Osteoblast (primary cell): ENCODE measurements at regions not wholly inside any gene's neighbourhood (a gene's known extent, or its start where the extent isn't known, plus 50 kb on each side); places are given as distances from the start of the nearest gene placed in this dataset.

Experiments
- DNase-seq: peaks from one replicate; pipeline ENCODE4 v3.0.0; 2011; ENCODE audit warnings: low spot score, mixed read lengths; ENCODE audit not compliant: insufficient read length; ENCODE audit errors: missing footprints
- H2AFZ ChIP-seq: 2 replicates; pipeline ENCODE4 v1.6.0; 2011; ENCODE audit warnings: mild to moderate bottlenecking, low read length
- H3K27ac ChIP-seq: 2 replicates; pipeline ENCODE4 v1.5.1; 2011; ENCODE audit warnings: mild to moderate bottlenecking, low read depth, low read length, moderate library complexity
- H3K27me3 ChIP-seq: 2 replicates; pipeline ENCODE4 v1.6.0; 2012; ENCODE audit warnings: mild to moderate bottlenecking, control low read depth, inconsistent platforms, low read length, moderate library complexity; ENCODE audit not compliant: insufficient read depth
- H3K36me3 ChIP-seq: 2 replicates; pipeline ENCODE4 v1.5.1; 2011; ENCODE audit warnings: mild to moderate bottlenecking, low read length, control low read depth, moderate library complexity; ENCODE audit not compliant: insufficient read depth
- H3K4me1 ChIP-seq: 2 replicates; pipeline ENCODE4 v1.5.1; 2011; ENCODE audit warnings: mild to moderate bottlenecking, low read length, control low read depth, moderate library complexity; ENCODE audit not compliant: insufficient read depth
- H3K4me2 ChIP-seq: 2 replicates; pipeline ENCODE4 v1.6.0; 2011; ENCODE audit warnings: mild to moderate bottlenecking, low read length; ENCODE audit not compliant: insufficient read depth
- H3K4me3 ChIP-seq: fragments of 200-600 bp; sonication (generic); 3 replicates; pipeline ENCODE4 v1.5.1; 2012; ENCODE audit warnings: mild to moderate bottlenecking, low read length, inconsistent platforms; ENCODE audit not compliant: insufficient read depth
- H3K79me2 ChIP-seq: 2 replicates; pipeline ENCODE4 v1.6.0; 2012; ENCODE audit warnings: mild to moderate bottlenecking, low read length, control low read depth, inconsistent platforms; ENCODE audit not compliant: insufficient read depth
- H3K9me3 ChIP-seq: 2 replicates; pipeline ENCODE4 v1.5.1; 2011; ENCODE audit warnings: low read depth, low read length, control low read depth
- H4K20me1 ChIP-seq: 2 replicates; pipeline ENCODE4 v1.6.0; 2012; ENCODE audit warnings: mild to moderate bottlenecking, low read length, control low read depth; ENCODE audit not compliant: insufficient read depth
- CTCF ChIP-seq: IDR thresholded peaks from 2 replicates; pipeline ENCODE4 v1.5.1; 2011; ENCODE audit warnings: mild to moderate bottlenecking, low read depth, low read length, moderate library complexity; ENCODE audit errors: extremely low read depth

GRCh38 chr10:88157981-88158465 lies 294.6 kb downstream of the PTEN start:
- Histone ChIP-seq H3K79me2 (no peaks in the 10 kb centered on the region), H3K4me3 (peak overlapping the region; percentile 8)

DNA sequence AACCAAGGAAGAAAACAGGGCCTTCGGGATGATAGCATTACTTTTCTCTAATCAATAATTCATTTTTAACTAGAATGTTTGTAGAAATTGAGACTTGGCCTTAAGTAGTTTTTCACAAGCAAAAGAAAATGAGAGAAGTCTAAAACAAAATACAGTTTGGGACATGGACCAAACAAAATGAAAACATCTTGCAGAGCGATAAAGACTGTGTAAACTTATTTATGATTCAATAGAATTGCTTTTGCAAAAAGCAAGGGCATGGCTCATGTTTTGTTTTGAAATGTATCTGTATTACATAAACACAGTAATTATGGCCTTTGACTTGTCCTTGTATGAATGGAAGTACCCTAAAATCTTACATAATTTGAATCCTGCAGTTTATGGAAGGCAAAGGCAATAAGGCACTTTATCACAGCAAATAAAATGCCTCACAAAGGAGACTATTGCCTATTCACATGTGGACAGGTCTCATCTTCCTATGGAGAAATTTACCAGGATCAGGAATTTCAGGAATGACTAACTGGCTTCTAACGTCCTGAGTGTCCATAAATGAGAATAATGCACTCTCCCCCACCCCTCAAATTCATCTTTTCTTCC lies 295.2 kb downstream of the PTEN start:
- Histone ChIP-seq H3K36me3 (no peaks in the 10 kb centered on the region), H3K9me3 (no peaks in the 10 kb centered on the region), H3K4me2 (peak overlapping the region; percentile 66), H3K4me1 (peaks cover 38% of the 10 kb centered on the region), H3K27ac (peak overlapping the region; percentile 37), H3K27me3 (no peaks in the 10 kb centered on the region), H4K20me1 (no peaks in the 10 kb centered on the region), H2AFZ (peak overlapping the region; percentile 49), H3K4me3 (no peak overlapping the region), H3K79me2 (no peaks in the 10 kb centered on the region)
- no peak for DNase-seq
- no peak for TF ChIP-seq CTCF

More at GRCh38 chr10:88157981-88158465, 294.6 kb downstream of the PTEN start:
- Histone ChIP-seq H3K4me1 (peaks cover 43% of the 10 kb centered on the region), H3K9me3 (no peaks in the 10 kb centered on the region), H3K27me3 (no peaks in the 10 kb centered on the region), H3K4me2 (peak overlapping the region; percentile 66), H3K36me3 (no peaks in the 10 kb centered on the region), H4K20me1 (no peaks in the 10 kb centered on the region), H3K27ac (peak overlapping the region; percentile 37), H2AFZ (no peak overlapping the region)
- DNase-seq: peak; percentile 61
- TF ChIP-seq CTCF: no peak

GRCh38 chr10:88159127-88159829 lies 295.9 kb downstream of the PTEN start:
- TF ChIP-seq CTCF: no peak
- Histone ChIP-seq H3K36me3 (no peaks in the 10 kb centered on the region), H2AFZ (peak overlapping the region; percentile 49), H4K20me1 (no peaks in the 10 kb centered on the region), H3K27ac (peak overlapping the region; percentile 37), H3K4me1 (peaks cover 38% of the 10 kb centered on the region), H3K79me2 (no peaks in the 10 kb centered on the region), H3K27me3 (no peaks in the 10 kb centered on the region), H3K4me3 (no peak overlapping the region), H3K9me3 (no peaks in the 10 kb centered on the region), H3K4me2 (no peak overlapping the region)
- DNase-seq: no peak

GRCh38 chr10:88161070-88161469 lies 297.6 kb downstream of the PTEN start:
- no peaks in the 10 kb centered on the region for H3K27me3 ChIP-seq
- H3K9me3 ChIP-seq: no peaks in the 10 kb centered on the region
- TF ChIP-seq CTCF: no peak
- H3K4me3 ChIP-seq: no peak overlapping the region
- H3K79me2 ChIP-seq: no peaks in the 10 kb centered on the region
- H2AFZ ChIP-seq: no peak overlapping the region
- no peak overlapping the region for H3K4me2 ChIP-seq
- DNase-seq: no peak
- no peaks in the 10 kb centered on the region for H4K20me1 ChIP-seq
- H3K4me1 ChIP-seq: peaks cover 38% of the 10 kb centered on the region
- no peak overlapping the region for H3K27ac ChIP-seq
- H3K36me3 ChIP-seq: no peaks in the 10 kb centered on the region
